Aorta (tissue), 5 donors: ENCODE measurements at regions not wholly inside any gene's neighbourhood (a gene's known extent, or its start where the extent isn't known, plus 50 kb on each side); places are given as distances from the start of the nearest gene placed in this dataset.

ENCODE experiments used
- ATAC-seq: fragments of 200-7000 bp; cut with Tn5 transposase; one replicate; pipeline ENCODE4 v1.9.1; 2022; ENCODE audit warnings: moderate library complexity; ENCODE audit not compliant: low FRiP score
- DNase-seq, 2 donors: peaks; one replicate each; pipeline ENCODE4 v3.0.0-alpha.2; 2020
- H3K27ac ChIP-seq, 2 donors: one replicate each; pipeline ENCODE4 v1.5.1; 2013; ENCODE audit warnings: low read length in 2 of 2, mild to moderate bottlenecking in 2 of 2, moderate library complexity in 2 of 2, control low read depth in 1 of 2, inconsistent platforms in 1 of 2, low read depth in 1 of 2
- H3K27me3 ChIP-seq, 2 donors: one replicate each; pipeline ENCODE4 v1.6.1; 2013; ENCODE audit warnings: control low read depth in 1 of 2, low read length in 1 of 2, mild to moderate bottlenecking in 1 of 2, moderate library complexity in 1 of 2; ENCODE audit not compliant: insufficient read depth in 2 of 2, control insufficient read depth in 1 of 2
- H3K36me3 ChIP-seq, 2 donors: one replicate each; pipeline ENCODE4 v1.6.1; 2013; ENCODE audit warnings: control low read depth in 1 of 2, low read length in 1 of 2, mild to moderate bottlenecking in 1 of 2; ENCODE audit not compliant: insufficient read depth in 2 of 2, control insufficient read depth in 1 of 2
- H3K4me1 ChIP-seq, 2 donors: one replicate each; pipeline ENCODE4 v1.6.1; 2013; ENCODE audit warnings: low read length in 2 of 2, control low read depth in 1 of 2, mild to moderate bottlenecking in 1 of 2, moderate library complexity in 1 of 2; ENCODE audit not compliant: insufficient read depth in 2 of 2, control insufficient read depth in 1 of 2
- H3K4me3 ChIP-seq, 2 donors: one replicate each; pipeline ENCODE4 v1.5.1; 2013; ENCODE audit warnings: low read length in 2 of 2, control low read depth in 1 of 2, mild to moderate bottlenecking in 1 of 2
- H3K9me3 ChIP-seq: one replicate; pipeline ENCODE4 v1.6.1; 2013; ENCODE audit warnings: mild to moderate bottlenecking, low read length; ENCODE audit not compliant: control insufficient read depth
- WGBS, 2 donors: extraction: QIAGEN DNeasy Blood & Tissue Kit; methylation state at CpG; one replicate each; pipeline ENCODE4 v1.1.7; 2013; 5-methylcytosine and 5-hydroxymethylcytosine counted together
- intact Hi-C, 2 donors: fragments of 100-400 bp; cut with DNase I; formaldehyde crosslinking; loops; one replicate each; pipeline versions ENCODE4 v1.14.2 to v1.15.0; 2022
- donor health status: healthy with polysubstance abuse.
- donor health status: Bipolar disorder and iron deficiency.
- donor health status: DM: no; HTN: no; CAD: no.
- donor health status: DM: no; HTN: no; CAD: no.
- donor health status: DM: yes; HTN: yes; CAD: no.

- no peaks in the 10 kb centered on the region for H3K9me3 ChIP-seq
- no peaks in the 10 kb centered on the region for H3K27me3 ChIP-seq
- DNase-seq (no peak), ATAC-seq (no peak)
- WGBS, 2 donors, result 76 to 78% methylated on average over 1 of the region's 1 CpG
- H3K4me3 ChIP-seq, result no peak overlapping the region
- H3K27ac ChIP-seq, result no peak overlapping the region
- H3K36me3 ChIP-seq, result no peaks in the 10 kb centered on the region
- intact Hi-C loops, result no loop called here
- H3K4me1 ChIP-seq, result no peaks in the 10 kb centered on the region
These were observed 78.0 kb upstream of the ZNF648 start for GRCh38 chr1:182139496-182139895.

- ATAC-seq, result no peak
- Histone ChIP-seq H3K4me3 (no peak overlapping the region), H3K4me1 (no peaks in the 10 kb centered on the region), H3K9me3 (peaks cover 3% of the 10 kb centered on the region), H3K36me3 (no peaks in the 10 kb centered on the region), H3K27ac (no peak overlapping the region), H3K27me3 (no peaks in the 10 kb centered on the region)
- no peak for DNase-seq
- 71 to 94% methylated on average over 1 of the region's 1 CpG for WGBS, 2 donors
- intact Hi-C loops, result no loop called here
These were observed 76.0 kb upstream of the ZNF648 start for GRCh38 chr1:182137546-182137945.

- H3K36me3 ChIP-seq, result no peaks in the 10 kb centered on the region
- peaks cover 3% of the 10 kb centered on the region for H3K9me3 ChIP-seq
- H3K4me1 ChIP-seq, result no peaks in the 10 kb centered on the region
- intact Hi-C loops, result no loop called here
- WGBS, 2 donors, result 68 to 73% methylated on average over 1 of the region's 1 CpG
- no peaks in the 10 kb centered on the region for H3K27me3 ChIP-seq
- no peak overlapping the region for H3K27ac ChIP-seq
- no peak for ATAC-seq
- no peak for DNase-seq
- H3K4me3 ChIP-seq, result no peak overlapping the region
These were observed 74.4 kb upstream of the ZNF648 start for GRCh38 chr1:182135946-182136345.

- DNase-seq (no peak), ATAC-seq (no peak)
- H3K36me3 ChIP-seq, result no peaks in the 10 kb centered on the region
- H3K9me3 ChIP-seq, result peaks cover 3% of the 10 kb centered on the region
- no peak overlapping the region for H3K27ac ChIP-seq
- no peak overlapping the region for H3K4me3 ChIP-seq
- no peaks in the 10 kb centered on the region for H3K4me1 ChIP-seq
- 93 to 96% methylated on average over 4 of the region's 4 CpGs for WGBS, 2 donors
- intact Hi-C loops, result no loop called here
- H3K27me3 ChIP-seq, result no peaks in the 10 kb centered on the region
These were observed 72.7 kb upstream of the ZNF648 start for GRCh38 chr1:182134257-182134656.

- DNase-seq, result no peak
- no peaks in the 10 kb centered on the region for H3K36me3 ChIP-seq
- H3K4me1 ChIP-seq, result no peaks in the 10 kb centered on the region
- 88 to 91% methylated on average over 7 of the region's 7 CpGs for WGBS, 2 donors
- H3K4me3 ChIP-seq, result no peak overlapping the region
- peaks cover 3% of the 10 kb centered on the region for H3K9me3 ChIP-seq
- H3K27ac ChIP-seq, result no peak overlapping the region
- no peak for ATAC-seq
- intact Hi-C loops, result no loop called here
- H3K27me3 ChIP-seq, result no peaks in the 10 kb centered on the region
These were observed 71.7 kb upstream of the ZNF648 start for GRCh38 chr1:182133181-182133580.

GRCh38 chr1:182129398-182129797 lies 67.9 kb upstream of the ZNF648 start:
- ATAC-seq (no peak), DNase-seq (no peak)
- Histone ChIP-seq H3K4me3 (no peak overlapping the region), H3K4me1 (no peaks in the 10 kb centered on the region), H3K36me3 (no peaks in the 10 kb centered on the region), H3K27me3 (no peaks in the 10 kb centered on the region), H3K27ac (no peak overlapping the region), H3K9me3 (peaks cover 3% of the 10 kb centered on the region)
- intact Hi-C loops, result no loop called here
- 72 to 79% methylated on average over 9 of the region's 9 CpGs for WGBS, 2 donors

GRCh38 chr1:182128502-182128901 lies 67.0 kb upstream of the ZNF648 start:
- H3K27ac ChIP-seq, result no peak overlapping the region
- intact Hi-C loops, result no loop called here
- DNase-seq (no peak), ATAC-seq (no peak)
- no peak overlapping the region for H3K4me3 ChIP-seq
- H3K36me3 ChIP-seq, result no peaks in the 10 kb centered on the region
- no peaks in the 10 kb centered on the region for H3K27me3 ChIP-seq
- H3K9me3 ChIP-seq, result no peaks in the 10 kb centered on the region
- WGBS, 2 donors, result 91 to 92% methylated on average over 6 of the region's 6 CpGs
- no peaks in the 10 kb centered on the region for H3K4me1 ChIP-seq

GRCh38 chr1:182127656-182128055 lies 66.1 kb upstream of the ZNF648 start:
- Histone ChIP-seq H3K9me3 (no peaks in the 10 kb centered on the region), H3K27ac (no peak overlapping the region), H3K4me1 (no peaks in the 10 kb centered on the region), H3K4me3 (no peak overlapping the region), H3K27me3 (no peaks in the 10 kb centered on the region), H3K36me3 (no peaks in the 10 kb centered on the region)
- WGBS, 2 donors, result 81 to 84% methylated on average over 3 of the region's 3 CpGs
- DNase-seq (no peak), ATAC-seq (no peak)
- intact Hi-C loops, result no loop called here

- Histone ChIP-seq H3K27ac (no peak overlapping the region), H3K9me3 (no peaks in the 10 kb centered on the region), H3K4me1 (no peaks in the 10 kb centered on the region), H3K27me3 (no peaks in the 10 kb centered on the region), H3K36me3 (no peaks in the 10 kb centered on the region), H3K4me3 (no peak overlapping the region)
- intact Hi-C loops, result no loop called here
- ATAC-seq, result no peak
- no peak for DNase-seq
- WGBS, 2 donors, result 60 to 65% methylated on average over 2 of the region's 2 CpGs
These were observed 64.8 kb upstream of the ZNF648 start for GRCh38 chr1:182126272-182126800.
